Body of pancreas (tissue), 4 donors: ENCODE measurements at regions not wholly inside any gene's neighbourhood (a gene's known extent, or its start where the extent isn't known, plus 50 kb on each side); places are given as distances from the start of the nearest gene placed in this dataset.

Source experiments
- CTCF ChIP-seq, 7 experiments: fragments of 450-650 bp in 4 of 7; fragments of 200-600 bp in 3 of 7; sonication (generic) in 3 of 7; IDR thresholded peaks; one replicate each; pipeline ENCODE4 v1.5.1; 2016 to 2019; ENCODE audit warnings: antibody characterized with exemption in 7 of 7
- POLR2A ChIP-seq, 3 donors: fragments of 450-650 bp; IDR thresholded peaks; one replicate each; pipeline ENCODE4 v1.6.1; 2016; ENCODE audit warnings: antibody characterized with exemption in 3 of 3, mild to moderate bottlenecking in 2 of 3

- TF ChIP-seq CTCF (IDR thresholded peaks at IDR 0.05) (no peak), POLR2A (IDR thresholded peaks at IDR 0.05) (no peak)
Measured at GRCh38 chr15:31471731-31472430, 145.2 kb downstream of the KLF13 start.
